Epithelial cell of proximal tubule (primary cell): ENCODE measurements at regions not wholly inside any gene's neighbourhood (a gene's known extent, or its start where the extent isn't known, plus 50 kb on each side); places are given as distances from the start of the nearest gene placed in this dataset.

ENCODE experiments used
- DNase-seq: peaks from one replicate; pipeline ENCODE4 v3.0.0-alpha.2; 2011; ENCODE audit warnings: low read depth
- H3K4me3 ChIP-seq: 2 replicates; pipeline ENCODE4 v1.5.1; 2011; ENCODE audit warnings: low read depth, mild to moderate bottlenecking, low read length
- TF ChIP-seq, protein P1 (sequence below): conservative IDR thresholded peaks from 2 replicates; pipeline ENCODE4 v1.5.1; 2012; ENCODE audit warnings: low read depth, mild to moderate bottlenecking, low read length

DNA sequence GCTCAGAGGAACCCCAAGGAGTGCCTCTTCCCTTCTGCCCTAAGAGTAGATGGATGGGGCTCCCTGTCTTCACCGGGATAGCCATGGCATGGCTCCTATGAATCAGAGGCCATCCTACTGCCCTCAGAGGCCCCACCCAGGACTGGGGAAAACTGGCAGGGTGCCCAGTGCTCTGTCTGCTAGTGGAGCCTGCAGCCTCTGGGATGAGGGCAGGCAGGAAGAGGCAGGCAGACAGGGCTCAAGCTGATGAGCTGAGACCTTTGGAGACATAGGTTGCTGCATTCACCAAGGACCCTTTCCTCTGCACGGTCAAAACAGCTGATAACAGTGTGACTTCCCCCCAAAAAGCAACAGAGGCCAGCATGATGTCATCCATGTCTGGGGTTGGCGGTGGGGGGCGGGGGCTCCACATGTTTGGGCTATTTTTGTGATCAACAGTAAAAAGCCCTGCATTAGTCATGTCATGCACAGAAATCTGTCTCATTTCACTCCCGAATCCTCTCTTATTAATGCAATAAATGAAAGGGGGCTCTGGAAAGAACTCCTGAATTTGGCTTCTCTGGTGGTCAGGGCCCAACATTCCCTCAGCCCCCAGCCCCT lies 207.6 kb upstream of the MAMLD1 start:
- TF ChIP-seq, protein P1, sequence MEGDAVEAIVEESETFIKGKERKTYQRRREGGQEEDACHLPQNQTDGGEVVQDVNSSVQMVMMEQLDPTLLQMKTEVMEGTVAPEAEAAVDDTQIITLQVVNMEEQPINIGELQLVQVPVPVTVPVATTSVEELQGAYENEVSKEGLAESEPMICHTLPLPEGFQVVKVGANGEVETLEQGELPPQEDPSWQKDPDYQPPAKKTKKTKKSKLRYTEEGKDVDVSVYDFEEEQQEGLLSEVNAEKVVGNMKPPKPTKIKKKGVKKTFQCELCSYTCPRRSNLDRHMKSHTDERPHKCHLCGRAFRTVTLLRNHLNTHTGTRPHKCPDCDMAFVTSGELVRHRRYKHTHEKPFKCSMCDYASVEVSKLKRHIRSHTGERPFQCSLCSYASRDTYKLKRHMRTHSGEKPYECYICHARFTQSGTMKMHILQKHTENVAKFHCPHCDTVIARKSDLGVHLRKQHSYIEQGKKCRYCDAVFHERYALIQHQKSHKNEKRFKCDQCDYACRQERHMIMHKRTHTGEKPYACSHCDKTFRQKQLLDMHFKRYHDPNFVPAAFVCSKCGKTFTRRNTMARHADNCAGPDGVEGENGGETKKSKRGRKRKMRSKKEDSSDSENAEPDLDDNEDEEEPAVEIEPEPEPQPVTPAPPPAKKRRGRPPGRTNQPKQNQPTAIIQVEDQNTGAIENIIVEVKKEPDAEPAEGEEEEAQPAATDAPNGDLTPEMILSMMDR, result no peak
- H3K4me3 ChIP-seq, result no peak overlapping the region
- no peak for DNase-seq

DNA sequence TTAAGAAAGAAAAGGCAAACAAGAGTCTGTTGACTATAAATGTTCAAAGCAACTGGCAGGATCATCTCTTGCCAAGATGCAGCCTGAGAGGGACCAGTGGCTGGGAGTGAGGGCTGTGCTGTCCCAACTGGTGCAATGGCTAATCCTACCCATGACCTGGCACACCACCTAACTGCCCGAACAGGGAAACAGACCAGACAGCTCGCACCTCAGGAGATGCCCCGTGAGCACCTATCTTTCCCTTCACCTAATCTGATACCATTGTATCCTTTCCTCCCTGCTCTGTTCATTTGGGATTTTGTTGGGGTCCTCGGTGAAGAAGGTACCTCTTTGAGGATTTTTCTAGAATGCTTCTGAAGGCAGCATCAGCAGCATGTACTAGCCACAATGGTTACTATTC lies 206.5 kb upstream of the MAMLD1 start:
- TF ChIP-seq, protein P1, result no peak
- H3K4me3 ChIP-seq, result no peak overlapping the region
- no peak for DNase-seq

DNA sequence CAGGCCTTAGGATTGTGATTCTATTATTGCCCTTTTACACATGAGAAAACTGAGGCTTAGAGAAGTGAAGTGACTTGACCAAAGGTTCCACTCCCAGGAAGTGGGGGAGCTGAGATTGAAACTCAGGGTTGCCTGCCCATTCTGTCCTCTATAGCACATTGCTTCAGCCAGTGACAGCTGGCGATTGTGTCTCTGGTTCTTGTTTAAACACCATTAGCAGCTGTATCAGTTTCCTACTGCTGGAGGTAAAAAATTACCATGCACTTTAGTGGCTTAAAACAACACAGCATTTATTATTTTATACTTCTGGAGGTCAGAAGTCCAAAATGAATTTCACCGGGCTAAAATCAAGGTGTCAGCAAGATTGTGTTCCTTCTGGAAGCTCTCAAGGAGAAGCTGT lies 205.8 kb upstream of the MAMLD1 start:
- DNase-seq, result no peak
- TF ChIP-seq, protein P1, result no peak

DNA sequence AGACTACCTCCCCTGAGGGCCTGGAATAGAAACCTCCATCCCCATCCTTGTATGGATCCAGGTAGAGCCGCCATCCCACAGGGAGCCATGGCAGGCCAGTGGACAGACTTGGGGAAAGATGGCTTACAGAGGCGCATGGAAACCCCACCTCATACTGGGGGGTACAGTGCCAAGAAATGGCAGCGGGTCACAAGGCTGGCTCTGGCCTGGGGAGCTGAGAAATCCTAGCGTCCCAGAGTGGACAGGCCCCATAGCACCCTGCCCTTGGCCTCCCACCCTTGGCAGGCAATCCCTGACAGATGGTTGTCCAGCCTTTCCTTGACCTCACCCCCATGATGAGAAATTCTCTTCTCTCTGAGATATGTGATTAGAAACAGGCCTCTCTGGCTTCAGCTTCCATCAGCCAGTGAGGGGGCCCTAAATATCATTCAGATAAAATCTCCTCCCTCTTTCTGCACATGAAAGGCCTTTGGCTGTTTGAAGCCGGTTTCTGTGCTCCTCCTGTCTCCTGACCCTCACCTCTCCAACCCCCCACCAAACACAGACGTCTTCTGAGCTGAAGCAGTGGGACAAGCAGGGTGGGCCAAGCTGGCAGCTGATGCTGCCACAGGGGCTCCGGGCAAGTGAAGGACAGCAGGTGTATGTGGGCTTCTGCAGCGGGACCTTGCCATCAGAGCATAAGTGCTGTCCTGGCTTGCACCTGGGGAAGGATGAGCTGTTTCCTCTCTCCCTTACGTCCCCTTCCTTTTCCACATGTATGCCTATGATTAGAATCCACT lies 204.4 kb upstream of the MAMLD1 start:
- no peak for DNase-seq
- no peak overlapping the region for H3K4me3 ChIP-seq
- TF ChIP-seq, protein P1, result no peak

More for the DNA sequence above, 205.8 kb upstream of the MAMLD1 start:
- H3K4me3 ChIP-seq, result no peak overlapping the region

DNA sequence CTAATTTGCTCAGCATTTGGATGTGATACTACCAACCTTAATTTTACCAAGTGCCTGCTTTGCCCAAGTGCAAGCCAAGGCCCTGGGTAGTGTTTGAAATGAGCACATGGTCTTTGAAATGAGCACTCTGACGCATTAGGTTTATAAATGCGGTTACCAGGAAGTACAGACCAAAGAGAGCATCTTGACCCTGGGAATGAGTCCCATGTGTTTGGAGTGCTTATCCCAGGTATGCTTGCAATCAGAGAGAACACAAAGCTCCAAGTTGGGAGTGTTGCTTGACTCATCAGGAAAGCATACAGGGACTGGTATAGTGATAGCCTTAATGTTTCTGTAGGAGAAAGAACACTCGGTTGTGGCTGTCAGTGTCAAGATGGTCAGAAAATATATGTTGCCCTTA lies 203.6 kb upstream of the MAMLD1 start:
- H3K4me3 ChIP-seq, result no peak overlapping the region
- DNase-seq, result no peak
- TF ChIP-seq, protein P1, result no peak

DNA sequence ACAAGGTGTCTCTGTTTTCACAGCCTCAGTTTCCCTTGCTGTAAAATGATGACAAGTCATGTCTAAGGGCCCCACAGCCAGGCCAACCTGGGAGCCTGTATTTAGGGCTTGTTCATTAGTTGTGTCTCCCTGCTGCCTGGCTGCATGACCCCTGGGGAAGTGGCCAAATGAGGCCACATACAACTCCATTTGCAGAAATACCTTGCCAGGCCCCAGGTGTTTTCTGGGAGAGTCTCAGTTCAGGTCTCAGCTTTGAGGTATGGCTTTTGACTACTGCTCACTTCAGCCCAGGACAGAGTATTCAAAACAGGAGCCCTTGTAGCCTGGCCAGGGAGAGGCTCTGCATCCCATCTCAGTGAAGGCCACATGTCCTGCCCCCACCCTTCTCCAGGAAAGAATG lies 202.5 kb upstream of the MAMLD1 start:
- TF ChIP-seq, protein P1, result no peak
- no peak for DNase-seq
- H3K4me3 ChIP-seq, result no peak overlapping the region

DNA sequence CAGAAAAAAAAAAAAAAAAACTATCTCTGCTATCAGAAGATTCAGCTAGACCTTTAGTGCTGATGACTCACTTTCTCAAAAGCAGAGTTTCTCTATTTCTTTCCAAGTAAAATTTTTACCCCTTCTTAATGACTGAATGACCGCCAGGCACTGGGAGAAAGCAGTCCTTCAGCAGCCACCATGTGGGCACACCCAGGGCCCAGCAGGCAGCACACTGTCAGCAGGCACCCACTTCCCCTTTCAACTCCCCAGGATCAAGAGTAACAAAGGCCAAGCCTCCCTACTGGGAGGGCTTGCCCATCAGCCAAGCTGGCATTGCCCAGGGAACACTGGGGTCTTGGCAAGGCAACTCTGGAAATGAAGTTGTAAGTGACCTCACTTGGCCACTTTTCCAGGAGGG lies 201.9 kb upstream of the MAMLD1 start:
- H3K4me3 ChIP-seq, result no peak overlapping the region
- TF ChIP-seq, protein P1, result no peak
- DNase-seq, result no peak
